ENCODE measurements at regions not wholly inside any gene's neighbourhood (a gene's known extent, or its start where the extent isn't known, plus 50 kb on each side); places are given as distances from the start of the nearest gene placed in this dataset.
"Not testable (repeated sequence)": the region's sequence is repeated elsewhere in the genome, so short reads cannot be mapped to it uniquely, and the experiment has no call there.

DNA sequence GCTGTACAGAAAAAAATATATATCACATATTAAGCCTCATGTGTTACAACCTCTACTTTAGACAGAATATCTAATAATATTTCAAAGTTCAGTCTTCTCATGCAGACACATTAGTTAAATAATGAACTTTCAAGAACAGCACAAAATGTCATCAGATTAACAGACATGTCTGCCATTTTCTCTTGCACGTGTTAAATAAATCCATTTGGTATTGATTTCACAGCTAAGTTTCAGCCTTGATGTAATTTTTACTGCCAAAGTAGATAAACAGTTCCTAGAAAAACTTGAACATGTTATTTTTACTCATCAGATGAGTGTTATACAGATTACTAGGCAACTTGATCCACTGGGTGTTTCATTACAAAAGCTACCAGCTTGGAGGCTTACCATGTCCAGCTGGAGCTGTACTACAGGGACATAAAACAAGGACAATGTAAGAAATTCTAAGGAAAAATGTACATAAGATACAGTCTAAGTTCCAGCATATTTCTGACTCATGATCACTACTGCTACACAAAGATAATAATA lies 290.7 kb upstream of the DDX18 start:
- DNase-seq (ENCODE audit: low spot score) = no peak

DNA sequence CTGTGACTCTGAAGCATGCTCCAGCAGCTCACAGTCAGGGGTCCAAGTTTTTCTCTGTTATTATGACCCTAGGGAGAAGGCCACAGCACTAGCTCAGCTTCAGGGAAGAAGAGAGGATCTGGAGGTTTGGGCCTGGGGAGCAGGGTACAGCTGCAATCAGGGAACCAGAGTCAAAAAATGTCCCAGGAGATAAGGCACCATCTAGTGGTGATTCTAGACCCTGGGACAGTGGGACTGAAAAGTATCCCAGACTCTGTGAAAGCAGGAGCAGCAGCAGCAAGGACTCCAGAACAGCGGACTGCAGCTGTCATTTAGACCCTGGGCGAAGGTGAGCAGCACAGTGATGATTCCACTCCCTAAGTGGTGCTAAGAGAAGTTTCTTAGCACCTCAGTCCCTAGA lies 278.4 kb upstream of the DDX18 start:
- no peak for DNase-seq (ENCODE audit: low spot score)

DNA sequence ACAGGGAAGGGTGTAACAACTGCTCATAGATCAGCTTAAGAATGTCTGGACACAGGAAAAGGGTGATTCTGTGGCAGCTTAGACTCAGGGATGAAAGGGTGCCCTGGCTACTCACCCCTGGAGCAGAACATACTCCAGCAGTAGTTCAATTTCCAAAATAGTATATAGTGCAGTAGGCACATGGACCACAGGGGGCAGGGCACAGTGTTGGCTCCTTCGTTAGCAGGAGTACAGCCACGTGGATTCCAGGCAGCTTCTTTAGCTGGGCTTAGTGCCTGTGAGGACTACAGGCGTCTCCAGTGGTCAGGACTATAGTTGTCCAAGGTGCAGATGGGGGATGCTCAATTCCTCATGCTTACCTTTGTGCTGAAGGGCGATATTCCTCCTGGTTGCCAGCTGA lies 277.5 kb upstream of the DDX18 start:
- no peak for DNase-seq (ENCODE audit: low spot score)

DNA sequence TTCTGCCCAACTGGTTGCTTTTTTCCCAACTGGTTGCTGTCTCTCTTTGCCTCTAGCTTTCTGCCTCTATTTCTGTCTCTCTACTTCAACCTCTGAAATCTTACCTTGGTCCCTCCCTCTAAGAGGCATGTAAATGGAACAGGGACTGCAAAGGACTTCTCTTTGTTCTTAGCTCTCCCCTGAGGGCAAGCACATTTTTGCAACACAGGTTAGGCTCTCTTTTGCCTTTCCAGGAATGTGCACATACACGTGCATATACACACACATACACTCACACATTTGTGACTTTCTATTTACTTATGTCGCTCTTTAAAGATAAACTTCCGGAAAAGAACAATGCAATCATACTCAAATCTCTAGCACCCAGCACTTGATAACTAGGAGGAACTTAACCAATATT lies 262.6 kb upstream of the DDX18 start:
- no peak for DNase-seq (ENCODE audit: low spot score)

DNA sequence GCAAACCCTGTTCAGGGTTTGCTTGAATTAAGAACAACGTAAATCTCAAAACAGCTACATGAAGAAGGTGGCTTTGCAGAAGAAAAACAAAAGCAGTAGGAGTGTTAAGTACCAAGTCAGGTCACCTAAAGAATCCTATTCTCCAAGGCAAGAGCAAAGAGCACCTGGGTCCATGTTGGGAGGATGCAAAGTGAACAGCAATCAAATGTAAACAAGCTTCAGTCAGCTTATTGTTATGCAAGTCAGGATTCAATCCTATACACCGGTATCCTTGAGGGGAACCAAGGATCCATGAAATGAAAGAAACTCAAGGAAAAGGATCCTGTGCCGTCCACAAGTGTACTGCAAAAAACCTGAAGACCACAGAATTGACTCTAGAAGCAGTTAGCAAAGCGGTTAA lies 261.0 kb upstream of the DDX18 start:
- no peak for DNase-seq (ENCODE audit: low spot score)

DNA sequence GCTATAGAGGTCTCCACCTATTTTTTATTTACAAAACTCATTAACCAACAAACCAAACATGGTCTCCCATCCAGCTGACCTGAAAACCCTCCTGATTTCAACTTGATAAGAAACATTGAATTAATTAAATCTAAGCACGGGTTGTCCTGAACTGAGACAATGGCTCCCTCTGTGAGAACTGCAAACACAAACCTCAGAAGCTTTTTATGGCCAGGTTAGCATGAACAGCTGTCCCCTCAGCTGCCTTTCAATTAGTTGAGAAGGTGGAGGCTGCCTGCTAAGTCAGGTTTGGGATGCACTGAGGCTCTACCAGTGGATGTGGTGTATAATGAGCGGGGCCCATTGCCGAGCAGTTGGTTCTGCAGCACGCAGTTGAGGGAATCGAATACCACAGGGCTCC lies 258.5 kb upstream of the DDX18 start:
- no peak for DNase-seq (ENCODE audit: low spot score)

DNA sequence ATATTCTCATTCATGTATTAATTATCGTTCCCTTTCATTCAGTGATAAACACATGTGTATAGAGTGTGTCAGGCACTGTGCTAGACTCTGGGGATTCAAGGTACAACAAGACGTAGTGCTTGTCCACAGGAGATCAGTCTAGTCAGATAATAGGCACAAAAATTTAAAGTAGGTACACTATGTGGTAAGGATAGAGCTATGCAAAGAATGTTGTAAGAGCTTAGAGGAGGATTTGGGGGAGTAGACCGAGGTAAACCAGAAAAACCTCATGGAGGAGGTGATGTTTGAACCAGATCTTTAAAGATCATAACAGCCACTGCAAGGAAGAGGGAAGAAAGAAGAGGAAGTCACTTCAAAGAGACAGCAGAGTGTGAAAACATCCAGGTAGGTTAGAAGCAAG lies 256.9 kb upstream of the DDX18 start:
- DNase-seq (ENCODE audit: low spot score) = no peak

DNA sequence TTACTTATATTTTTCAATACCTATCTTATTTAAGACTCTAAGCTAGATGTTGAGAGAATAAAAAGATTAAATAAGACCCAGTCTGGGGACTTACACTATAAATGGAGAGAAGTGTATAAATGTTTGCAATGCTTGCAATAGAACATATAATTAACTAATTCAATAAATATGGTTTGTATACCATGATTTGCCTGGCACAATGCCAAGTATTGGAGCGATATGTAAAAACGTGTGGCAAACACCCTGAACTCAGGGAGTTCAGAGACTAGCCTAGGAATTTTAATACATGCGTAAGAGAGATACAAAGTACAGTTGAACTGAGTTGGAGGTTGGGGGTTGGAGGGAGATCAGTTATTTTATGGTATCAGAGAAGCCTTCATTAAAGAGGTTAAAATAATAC lies 251.8 kb upstream of the DDX18 start:
- DNase-seq (ENCODE audit: low spot score) = no peak

DNA sequence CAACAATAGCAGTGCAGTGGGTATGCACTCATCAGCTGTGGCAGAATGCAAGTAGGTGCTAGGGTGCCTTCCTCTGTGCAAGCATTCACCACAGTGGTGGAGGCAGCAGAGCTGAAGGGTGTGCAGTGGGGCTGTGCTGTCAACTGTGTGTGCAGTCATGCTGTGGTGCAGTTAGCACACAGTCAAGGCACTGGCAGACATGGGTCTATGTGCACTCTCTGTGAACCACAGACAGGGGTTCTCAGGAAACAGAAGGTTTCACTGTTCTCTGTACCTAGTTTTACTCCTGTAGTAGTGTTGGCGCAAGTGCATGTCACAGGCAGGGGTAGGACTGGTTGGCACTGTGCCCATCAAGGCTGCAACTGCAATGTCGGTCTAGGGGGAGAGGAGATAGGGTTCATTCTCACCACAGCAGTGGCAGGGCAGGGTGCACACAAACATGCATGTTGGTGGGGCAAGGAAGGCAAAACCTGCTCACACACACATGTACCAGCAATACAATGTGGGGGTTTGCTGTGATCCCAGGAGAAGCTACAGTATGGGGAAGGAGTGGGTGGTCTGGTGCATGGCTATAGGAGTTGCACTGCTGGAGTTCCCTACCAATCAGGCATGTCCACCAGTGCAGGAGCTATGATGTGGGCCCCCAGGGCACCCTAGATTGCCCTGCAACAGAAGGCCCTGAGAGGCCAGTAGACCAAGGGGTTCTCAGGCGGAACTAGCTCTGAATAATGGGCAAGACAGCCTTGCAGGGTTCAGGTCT lies 242.7 kb upstream of the DDX18 start:
- no peak for DNase-seq (ENCODE audit: low spot score)

DNA sequence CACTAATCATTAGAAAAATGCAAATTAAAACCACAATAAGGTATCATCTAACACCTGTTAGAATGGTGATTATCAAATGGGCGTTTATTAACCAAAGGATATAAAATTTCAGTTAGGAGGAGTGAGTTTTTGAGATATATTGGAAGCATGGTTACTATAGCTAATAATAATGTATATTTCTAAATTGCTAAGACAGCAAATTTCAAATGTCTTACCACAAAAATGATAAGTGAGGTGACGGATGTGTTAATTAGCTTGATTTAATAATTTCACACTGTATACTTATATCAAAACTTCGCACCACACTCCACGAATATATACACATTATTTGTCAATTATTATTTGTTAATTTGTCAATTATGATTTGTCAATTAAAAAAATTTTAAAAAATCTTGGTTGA lies 227.2 kb upstream of the DDX18 start:
- DNase-seq (ENCODE audit: low spot score) = no peak

DNA sequence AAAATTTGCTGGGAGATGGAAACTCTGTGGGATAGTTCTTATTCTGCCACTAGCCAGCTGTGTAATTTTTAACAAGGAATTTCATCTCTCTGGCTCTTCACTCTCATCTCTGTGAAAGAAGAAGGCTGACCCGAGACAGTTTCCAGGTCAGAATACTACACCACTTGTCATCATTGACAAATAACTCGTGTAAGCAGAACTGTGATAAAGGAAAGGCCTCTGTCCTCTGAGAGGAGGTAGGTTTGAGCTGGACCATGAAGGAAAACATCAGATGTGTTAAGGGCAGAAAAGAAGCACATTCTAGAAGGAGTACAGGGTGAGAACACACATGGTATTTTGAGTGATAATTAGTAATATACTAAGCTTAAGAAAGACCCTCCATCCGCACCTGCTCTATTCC lies 211.4 kb upstream of the DDX18 start:
- DNase-seq (ENCODE audit: low spot score) = no peak

DNA sequence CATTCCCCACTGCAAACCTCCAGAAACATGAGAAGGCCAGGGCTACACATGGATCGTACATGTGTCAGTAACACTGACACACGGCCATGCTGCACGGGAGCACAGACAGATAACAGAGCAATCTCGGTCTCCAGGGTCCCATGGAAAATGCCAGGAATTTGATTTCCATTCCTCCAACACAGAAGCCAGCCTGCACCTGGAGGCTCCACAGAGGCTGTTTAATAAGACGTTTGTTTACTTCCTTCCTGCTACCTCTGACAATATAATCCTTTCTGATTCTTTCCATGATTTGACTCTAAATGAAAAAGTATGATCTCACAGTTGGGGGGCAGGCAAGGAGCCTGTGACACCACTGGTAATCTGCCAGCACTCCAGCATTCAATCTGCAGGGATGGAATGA lies 210.9 kb upstream of the DDX18 start:
- DNase-seq (ENCODE audit: low spot score) = peak; percentile 5

DNA sequence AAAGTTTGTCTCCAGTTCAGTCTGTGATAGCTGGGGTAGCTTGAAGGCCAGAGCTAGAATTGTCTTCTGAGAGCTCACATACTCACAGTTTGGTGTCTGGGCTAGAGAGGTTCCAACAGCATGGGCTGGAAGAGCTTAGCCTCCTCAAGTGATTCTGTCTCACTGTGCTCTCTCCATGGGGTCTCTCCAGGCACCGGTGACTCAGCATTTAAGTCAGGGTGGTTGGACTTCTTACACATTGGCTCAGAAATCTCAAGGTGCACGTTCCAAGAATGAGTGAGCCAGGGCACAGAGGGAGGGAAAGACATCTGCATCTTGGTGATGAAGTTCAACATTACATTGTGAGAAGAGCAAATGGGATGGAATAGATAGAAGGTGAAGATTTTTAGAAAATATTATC lies 207.3 kb upstream of the DDX18 start:
- no peak for DNase-seq (ENCODE audit: low spot score)

DNA sequence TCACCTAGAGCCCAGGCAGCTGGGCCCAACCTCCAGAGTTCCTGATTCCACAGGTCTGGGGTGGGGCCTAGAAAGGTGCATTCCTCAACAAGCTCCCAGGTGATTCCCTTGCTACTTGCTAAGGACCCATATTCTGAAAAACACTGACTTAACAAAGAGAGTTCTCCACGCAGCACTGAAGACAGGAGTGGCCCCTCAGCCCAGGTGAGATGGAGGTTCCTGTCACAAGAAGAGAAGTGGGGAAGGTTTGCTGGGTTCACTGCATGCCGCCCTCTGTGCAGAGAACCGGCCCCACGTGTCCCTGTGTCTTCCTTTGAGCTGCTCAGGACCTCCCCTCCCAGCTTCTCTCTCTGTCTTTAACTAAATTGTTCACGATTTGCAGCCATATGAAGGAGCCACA lies 201.4 kb upstream of the DDX18 start:
- no peak for DNase-seq (ENCODE audit: low spot score)

DNA sequence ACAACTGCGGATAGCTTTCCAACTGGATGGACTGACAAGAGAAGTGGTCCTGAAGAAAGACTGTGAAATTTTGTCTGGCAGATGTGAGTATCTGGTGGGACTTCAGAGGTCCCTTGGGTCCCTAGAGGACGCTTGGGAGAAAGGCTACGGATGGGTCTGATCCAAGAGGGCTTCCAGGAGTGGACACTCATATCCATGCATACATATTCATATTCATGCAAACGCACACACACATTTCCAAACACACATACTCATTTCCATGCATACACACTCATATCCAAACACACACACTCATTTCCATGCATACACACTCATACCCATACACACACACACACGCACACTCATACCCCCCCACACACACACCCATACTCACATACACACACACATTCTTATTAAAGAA lies 200.2 kb upstream of the DDX18 start:
- DNase-seq (ENCODE audit: low spot score) = no peak

DNA sequence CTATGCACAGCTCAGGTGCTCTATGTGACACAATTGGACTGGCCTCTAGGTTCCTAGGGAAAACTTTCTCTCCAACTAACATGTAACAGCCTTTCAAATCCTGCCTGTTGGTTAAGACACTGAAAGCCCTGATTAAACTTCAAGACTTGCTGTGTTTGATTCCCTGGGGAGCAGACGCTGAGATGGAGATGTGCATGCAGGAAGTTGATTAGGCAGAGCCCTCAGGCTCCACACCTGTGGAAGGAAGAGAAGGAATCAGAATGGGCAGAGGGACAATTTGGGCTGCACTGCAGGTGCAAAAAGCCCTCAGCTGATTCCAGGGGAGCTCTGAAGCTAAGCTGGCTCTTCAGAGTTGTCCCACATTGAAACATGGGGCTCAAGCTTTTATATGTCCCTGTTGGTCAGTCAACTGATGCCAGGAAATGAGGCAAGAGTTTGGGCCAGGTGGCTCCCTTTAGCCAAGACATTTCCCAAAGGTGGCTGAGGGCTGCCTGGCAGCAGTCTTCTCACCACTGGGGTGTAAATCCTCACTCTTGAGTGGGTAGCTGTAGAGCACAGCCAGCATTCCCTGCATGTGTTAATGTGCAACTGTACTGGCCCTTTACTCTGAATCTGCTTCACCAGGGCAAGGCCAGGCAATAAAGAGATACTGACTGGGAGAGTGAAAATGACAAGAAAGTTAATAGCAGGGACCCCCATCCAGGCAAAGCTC lies 199.5 kb upstream of the DDX18 start:
- DNase-seq (ENCODE audit: low spot score) = no peak

DNA sequence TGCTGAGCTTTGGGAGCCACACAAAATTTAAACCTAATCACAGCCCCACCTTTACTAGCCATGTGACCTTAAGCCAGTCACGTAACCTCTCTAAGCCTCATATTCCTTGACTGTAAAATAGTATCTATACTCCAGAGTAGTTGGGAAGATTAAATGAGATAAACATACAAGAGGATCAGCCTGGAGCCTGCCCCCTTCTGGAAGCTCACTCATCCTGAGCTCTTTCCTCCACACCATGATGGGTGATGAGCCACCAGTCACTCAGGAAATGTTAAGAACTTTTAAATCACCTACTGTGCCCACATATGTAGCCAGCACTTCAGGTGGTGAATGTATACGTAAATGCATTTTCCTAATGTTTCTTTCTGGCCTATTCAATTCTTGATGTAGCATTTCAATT lies 195.9 kb upstream of the DDX18 start:
- no peak for DNase-seq (ENCODE audit: low spot score)

DNA sequence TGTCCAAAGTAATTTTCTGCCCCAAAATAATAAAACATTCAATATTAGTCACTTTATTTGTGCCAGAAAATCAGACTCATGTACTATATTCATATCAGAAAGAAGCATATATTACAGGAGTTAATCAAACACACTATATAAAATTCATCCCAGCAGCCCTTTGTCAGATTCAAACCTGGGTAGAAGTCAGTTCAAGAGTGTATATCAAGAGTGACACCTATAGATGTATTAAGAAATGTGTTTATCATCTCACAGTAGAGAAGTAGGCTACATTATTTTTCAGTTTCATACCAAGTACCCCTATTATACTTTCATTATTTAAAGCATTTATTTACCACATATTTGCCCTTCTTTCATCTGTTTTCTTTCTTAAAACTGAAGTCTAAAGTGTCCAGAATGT lies 193.2 kb upstream of the DDX18 start:
- DNase-seq (ENCODE audit: low spot score) = no peak

DNA sequence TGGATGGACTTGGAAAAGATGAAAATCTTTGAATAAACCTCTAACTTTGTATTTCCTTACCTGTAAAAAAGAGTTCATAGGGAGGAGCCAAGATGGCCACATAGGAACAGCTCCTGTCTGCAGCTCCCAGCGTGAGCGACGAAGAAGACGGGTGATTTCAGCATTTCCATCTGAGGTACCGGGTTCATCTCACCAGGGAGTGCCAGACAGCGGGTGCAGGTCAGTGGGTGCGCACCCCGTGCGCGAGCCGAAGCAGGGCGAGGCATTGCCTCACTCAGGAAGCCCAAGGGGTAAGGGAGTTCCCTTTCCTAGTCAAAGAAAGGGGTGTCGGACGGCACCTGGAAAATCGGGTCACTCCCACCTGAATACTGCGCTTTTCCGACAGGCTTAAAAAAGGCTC lies 191.3 kb upstream of the DDX18 start:
- DNase-seq (ENCODE audit: low spot score) = not testable (repeated sequence)

DNA sequence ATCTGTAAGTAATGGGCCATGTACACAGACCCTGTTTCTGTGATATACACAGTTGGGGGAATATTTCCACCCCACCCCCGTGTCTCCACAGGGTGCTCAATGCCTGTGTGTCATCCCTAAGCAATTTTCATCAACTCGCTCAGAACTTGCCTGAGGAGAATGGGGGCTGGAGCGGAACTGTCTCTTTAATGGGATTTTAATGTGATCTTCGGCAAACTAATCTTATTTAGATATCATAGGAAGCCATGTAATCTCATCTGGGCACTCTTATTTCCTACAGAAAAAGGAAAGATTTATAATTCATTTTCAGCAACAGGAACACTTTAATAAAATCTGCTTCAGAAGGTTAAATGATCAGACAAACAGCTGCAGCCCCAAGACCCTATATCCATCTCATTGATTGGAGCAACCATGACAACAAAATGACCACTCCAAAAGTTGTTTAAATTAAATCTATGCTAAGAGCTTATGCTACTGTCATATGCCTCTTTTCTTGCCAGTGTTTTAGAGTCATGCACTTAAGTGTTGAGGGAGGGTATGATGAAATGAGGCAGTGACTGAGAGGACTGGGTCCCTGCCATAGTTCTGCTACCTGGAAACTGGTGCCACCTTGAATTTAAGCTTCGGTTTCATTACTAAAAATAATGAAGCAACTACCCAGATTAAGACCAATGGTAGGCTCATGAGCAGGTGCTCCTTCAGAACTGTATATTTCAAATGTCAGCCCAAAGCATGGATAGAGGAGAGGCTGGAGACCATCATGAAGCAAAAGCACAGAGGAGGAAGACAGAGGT lies 183.1 kb upstream of the DDX18 start:
- DNase-seq (ENCODE audit: low spot score) = no peak

DNA sequence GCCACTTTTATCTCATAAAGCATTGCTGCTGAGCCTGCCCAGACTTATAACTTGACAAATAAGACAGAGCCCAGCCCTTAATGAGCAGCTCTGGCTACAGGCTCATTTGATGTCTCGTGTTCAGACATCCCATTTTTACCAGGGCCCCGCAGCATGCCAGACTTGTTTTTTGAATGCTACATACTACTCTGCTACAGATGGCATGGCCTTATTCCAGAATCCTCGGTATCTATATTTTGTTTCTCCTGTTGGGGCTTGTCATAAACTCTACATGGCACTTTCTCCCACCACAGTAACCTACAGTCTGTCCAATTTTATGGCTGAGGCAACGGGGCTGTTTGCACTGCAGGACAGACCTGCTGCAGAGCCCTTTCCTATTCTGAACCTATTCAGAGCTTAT lies 179.0 kb upstream of the DDX18 start:
- no peak for DNase-seq (ENCODE audit: low spot score)

DNA sequence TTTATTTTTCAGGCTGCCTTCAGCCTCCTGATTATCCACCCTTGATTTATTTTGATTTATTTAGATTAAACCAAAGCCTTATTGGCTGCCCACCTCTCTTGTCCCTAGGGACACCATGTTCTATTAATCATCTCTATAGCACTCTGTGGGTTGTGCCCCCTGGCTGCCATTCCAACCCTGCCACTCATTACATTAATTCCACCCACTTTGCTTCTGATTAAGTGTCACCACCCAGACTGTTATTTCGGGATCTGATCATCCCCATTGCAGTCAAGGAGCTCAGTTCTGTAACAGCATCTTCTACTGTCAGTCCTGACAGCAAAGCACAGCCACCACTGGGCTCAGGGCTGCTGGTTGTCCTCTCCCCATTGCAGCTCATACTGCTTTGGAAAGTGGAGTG lies 175.1 kb upstream of the DDX18 start:
- DNase-seq (ENCODE audit: low spot score) = no peak

DNA sequence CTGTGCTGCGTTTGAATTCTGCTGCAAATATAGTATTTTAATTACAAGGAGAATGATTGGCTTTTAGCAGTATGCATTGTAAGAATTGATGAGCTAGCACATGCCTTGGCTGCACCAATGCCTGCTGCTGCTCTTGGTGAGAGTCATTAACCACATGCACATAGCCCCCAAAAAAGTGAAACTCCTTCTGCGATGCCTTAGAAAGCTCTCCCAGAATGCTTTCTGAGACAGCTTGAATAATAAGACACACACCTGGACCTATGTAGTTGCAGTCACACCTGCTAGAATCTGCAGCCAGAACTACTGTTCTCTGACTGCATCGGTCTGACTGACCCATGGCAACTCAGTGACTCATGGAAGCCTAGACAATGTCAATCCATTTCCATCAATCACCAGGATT lies 170.1 kb upstream of the DDX18 start:
- no peak for DNase-seq (ENCODE audit: low spot score)
